ENCODE measurements at regions not wholly inside any gene's neighbourhood (a gene's known extent, or its start where the extent isn't known, plus 50 kb on each side); places are given as distances from the start of the nearest gene placed in this dataset.

GRCh38 chrX:99091459-99091858 is 1318.6 kb downstream of the PCDH19 start:
- dilution Hi-C loops (cut with MboI; ENCODE audit: extremely low pct_ligation_motif_present, low sequenced_read_pairs) = no loop called here

GRCh38 chrX:99078301-99078700 is 1331.8 kb downstream of the PCDH19 start:
- Histone ChIP-seq H2AFZ (ENCODE audit: control insufficient read depth, low read length) (no peak overlapping the region), H3K9me1 (ENCODE audit: control insufficient read depth, extremely low read depth, insufficient read depth, low read length) (no peaks in the 10 kb centered on the region), H3K36me3 (ENCODE audit: control insufficient read depth in 2 of 2, extremely low read depth in 1 of 2, insufficient read depth in 2 of 2, low read length in 2 of 2) (no peaks in the 10 kb centered on the region), H3K9ac (ENCODE audit: control insufficient read depth, extremely low read depth, insufficient read depth, low read length) (no peak overlapping the region), H3K79me2 (ENCODE audit: control insufficient read depth, insufficient read depth, low read length) (no peaks in the 10 kb centered on the region), H3K4me2 (ENCODE audit: control insufficient read depth, extremely low read depth, insufficient read depth, low read depth, low read length) (no peak overlapping the region), H3K27me3 (ENCODE audit: control insufficient read depth, extremely low read depth, insufficient read depth, low read length) (no peaks in the 10 kb centered on the region), H4K20me1 (ENCODE audit: control insufficient read depth, extremely low read depth, insufficient read depth, low read length) (no peaks in the 10 kb centered on the region), H3K9me3 (ENCODE audit: control insufficient read depth, low read depth, low read length) (no peaks in the 10 kb centered on the region), H3K4me3 (ENCODE audit: control insufficient read depth in 2 of 3, extremely low read depth in 1 of 3, insufficient read depth in 2 of 3, low read depth in 1 of 3, low read length in 3 of 3) (no peak overlapping the region), H3K27ac (ENCODE audit: control insufficient read depth, insufficient read depth, low read length) (no peak overlapping the region), H3K4me1 (ENCODE audit: control insufficient read depth, extremely low read depth, insufficient read depth, low read length) (no peaks in the 10 kb centered on the region)
- DNase-seq (ENCODE audit: low read depth, low spot score) (no peak), FAIRE-seq (no peak)
- dilution Hi-C loops (cut with MboI; ENCODE audit: extremely low pct_ligation_motif_present, low sequenced_read_pairs) = no loop called here
- no peak for TF ChIP-seq EZH2 (IDR thresholded peaks at IDR 0.05; ENCODE audit: low read length)
- TF ChIP-seq, protein P1, sequence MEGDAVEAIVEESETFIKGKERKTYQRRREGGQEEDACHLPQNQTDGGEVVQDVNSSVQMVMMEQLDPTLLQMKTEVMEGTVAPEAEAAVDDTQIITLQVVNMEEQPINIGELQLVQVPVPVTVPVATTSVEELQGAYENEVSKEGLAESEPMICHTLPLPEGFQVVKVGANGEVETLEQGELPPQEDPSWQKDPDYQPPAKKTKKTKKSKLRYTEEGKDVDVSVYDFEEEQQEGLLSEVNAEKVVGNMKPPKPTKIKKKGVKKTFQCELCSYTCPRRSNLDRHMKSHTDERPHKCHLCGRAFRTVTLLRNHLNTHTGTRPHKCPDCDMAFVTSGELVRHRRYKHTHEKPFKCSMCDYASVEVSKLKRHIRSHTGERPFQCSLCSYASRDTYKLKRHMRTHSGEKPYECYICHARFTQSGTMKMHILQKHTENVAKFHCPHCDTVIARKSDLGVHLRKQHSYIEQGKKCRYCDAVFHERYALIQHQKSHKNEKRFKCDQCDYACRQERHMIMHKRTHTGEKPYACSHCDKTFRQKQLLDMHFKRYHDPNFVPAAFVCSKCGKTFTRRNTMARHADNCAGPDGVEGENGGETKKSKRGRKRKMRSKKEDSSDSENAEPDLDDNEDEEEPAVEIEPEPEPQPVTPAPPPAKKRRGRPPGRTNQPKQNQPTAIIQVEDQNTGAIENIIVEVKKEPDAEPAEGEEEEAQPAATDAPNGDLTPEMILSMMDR (optimal IDR thresholded peaks at IDR 0.05 in 1 of 3, IDR thresholded peaks at IDR 0.05 in 1 of 3, conservative IDR thresholded peaks at IDR 0.05 in 1 of 3; ENCODE audit: extremely low read depth in 1 of 3, insufficient read depth in 2 of 3, low read length in 3 of 3) = no peak

More at GRCh38 chrX:99091459-99091858, 1318.6 kb downstream of the PCDH19 start:
- no peaks in the 10 kb centered on the region for H4K20me1 ChIP-seq (ENCODE audit: control insufficient read depth, extremely low read depth, insufficient read depth, low read length)
- no peaks in the 10 kb centered on the region for H3K9me3 ChIP-seq (ENCODE audit: control insufficient read depth, low read depth, low read length)
- H3K4me3 ChIP-seq (ENCODE audit: control insufficient read depth in 2 of 3, extremely low read depth in 1 of 3, insufficient read depth in 2 of 3, low read depth in 1 of 3, low read length in 3 of 3) = no peak overlapping the region
- no peaks in the 10 kb centered on the region for H3K9me1 ChIP-seq (ENCODE audit: control insufficient read depth, extremely low read depth, insufficient read depth, low read length)
- no peaks in the 10 kb centered on the region for H3K79me2 ChIP-seq (ENCODE audit: control insufficient read depth, insufficient read depth, low read length)
- no peak overlapping the region for H3K9ac ChIP-seq (ENCODE audit: control insufficient read depth, extremely low read depth, insufficient read depth, low read length)
- no peaks in the 10 kb centered on the region for H3K27me3 ChIP-seq (ENCODE audit: control insufficient read depth, extremely low read depth, insufficient read depth, low read length)
- no peak overlapping the region for H3K27ac ChIP-seq (ENCODE audit: control insufficient read depth, insufficient read depth, low read length)
- no peaks in the 10 kb centered on the region for H3K36me3 ChIP-seq (ENCODE audit: control insufficient read depth in 2 of 2, extremely low read depth in 1 of 2, insufficient read depth in 2 of 2, low read length in 2 of 2)
- no peak for DNase-seq (ENCODE audit: low read depth, low spot score)
- no peak overlapping the region for H2AFZ ChIP-seq (ENCODE audit: control insufficient read depth, low read length)
- H3K4me2 ChIP-seq (ENCODE audit: control insufficient read depth, extremely low read depth, insufficient read depth, low read depth, low read length) = no peak overlapping the region
- TF ChIP-seq, protein P1 (optimal IDR thresholded peaks at IDR 0.05 in 1 of 3, IDR thresholded peaks at IDR 0.05 in 1 of 3, conservative IDR thresholded peaks at IDR 0.05 in 1 of 3; ENCODE audit: extremely low read depth in 1 of 3, insufficient read depth in 2 of 3, low read length in 3 of 3) = no peak
- TF ChIP-seq EZH2 (IDR thresholded peaks at IDR 0.05; ENCODE audit: low read length) = no peak
- no peaks in the 10 kb centered on the region for H3K4me1 ChIP-seq (ENCODE audit: control insufficient read depth, extremely low read depth, insufficient read depth, low read length)
- no peak for FAIRE-seq

Data from keratinocyte (primary cell).